IPS DF 4.7 (cell line): ENCODE measurements at regions not wholly inside any gene's neighbourhood (a gene's known extent, or its start where the extent isn't known, plus 50 kb on each side); places are given as distances from the start of the nearest gene placed in this dataset.
"Not testable (repeated sequence)": the region's sequence is repeated elsewhere in the genome, so short reads cannot be mapped to it uniquely, and the experiment has no call there.

Experiments
- DNase-seq: peaks from one replicate; pipeline ENCODE4 v3.0.0-alpha.2; 2013; ENCODE audit warnings: low spot score; ENCODE audit errors: extremely low read depth

DNA sequence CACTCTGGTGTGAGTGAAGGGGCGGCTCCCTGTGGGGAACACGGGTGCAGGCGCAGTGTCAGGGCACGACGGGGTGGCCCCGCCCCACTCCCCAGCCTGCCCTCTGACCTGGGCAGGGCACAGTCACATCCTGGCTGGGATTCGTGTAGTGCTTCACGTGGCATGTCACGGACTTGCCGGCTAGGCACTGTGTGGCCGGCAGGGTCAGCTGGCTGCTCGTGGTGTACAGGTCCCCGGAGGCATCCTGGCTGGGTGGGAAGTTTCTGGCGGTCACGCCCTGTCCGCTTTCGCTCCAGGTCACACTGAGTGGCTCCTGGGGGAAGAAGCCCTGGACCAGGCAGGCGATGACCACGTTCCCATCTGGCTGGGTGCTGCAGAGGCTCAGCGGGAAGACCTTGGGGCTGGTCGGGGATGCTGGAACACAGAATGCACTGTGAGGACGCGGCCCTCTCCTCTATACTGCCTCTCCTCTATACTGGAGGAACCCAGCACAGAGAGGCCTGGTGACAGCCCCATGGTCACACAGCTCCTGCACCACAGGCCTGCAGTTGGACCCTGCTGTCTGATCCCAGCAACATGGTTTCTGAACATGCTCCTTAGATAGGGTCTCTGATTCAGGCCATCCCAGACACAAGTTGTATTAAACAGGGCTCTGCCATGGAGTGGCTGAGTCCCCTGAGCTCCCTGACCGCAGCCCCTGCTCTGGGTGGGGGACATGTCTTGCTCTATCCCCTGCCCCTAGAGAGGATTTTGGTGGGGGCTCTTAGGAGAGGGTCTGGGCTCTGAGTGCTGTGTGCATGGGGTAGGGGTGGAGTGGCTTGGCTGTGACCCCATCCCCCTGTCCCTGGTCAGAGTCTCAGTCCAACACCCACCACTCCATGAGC, 182.1 kb downstream of the TMEM121 start:
- DNase-seq: not testable (repeated sequence)

- DNase-seq: no peak
Observed at GRCh38 chr14:105709281-105710118, 183.1 kb downstream of the TMEM121 start.

DNA sequence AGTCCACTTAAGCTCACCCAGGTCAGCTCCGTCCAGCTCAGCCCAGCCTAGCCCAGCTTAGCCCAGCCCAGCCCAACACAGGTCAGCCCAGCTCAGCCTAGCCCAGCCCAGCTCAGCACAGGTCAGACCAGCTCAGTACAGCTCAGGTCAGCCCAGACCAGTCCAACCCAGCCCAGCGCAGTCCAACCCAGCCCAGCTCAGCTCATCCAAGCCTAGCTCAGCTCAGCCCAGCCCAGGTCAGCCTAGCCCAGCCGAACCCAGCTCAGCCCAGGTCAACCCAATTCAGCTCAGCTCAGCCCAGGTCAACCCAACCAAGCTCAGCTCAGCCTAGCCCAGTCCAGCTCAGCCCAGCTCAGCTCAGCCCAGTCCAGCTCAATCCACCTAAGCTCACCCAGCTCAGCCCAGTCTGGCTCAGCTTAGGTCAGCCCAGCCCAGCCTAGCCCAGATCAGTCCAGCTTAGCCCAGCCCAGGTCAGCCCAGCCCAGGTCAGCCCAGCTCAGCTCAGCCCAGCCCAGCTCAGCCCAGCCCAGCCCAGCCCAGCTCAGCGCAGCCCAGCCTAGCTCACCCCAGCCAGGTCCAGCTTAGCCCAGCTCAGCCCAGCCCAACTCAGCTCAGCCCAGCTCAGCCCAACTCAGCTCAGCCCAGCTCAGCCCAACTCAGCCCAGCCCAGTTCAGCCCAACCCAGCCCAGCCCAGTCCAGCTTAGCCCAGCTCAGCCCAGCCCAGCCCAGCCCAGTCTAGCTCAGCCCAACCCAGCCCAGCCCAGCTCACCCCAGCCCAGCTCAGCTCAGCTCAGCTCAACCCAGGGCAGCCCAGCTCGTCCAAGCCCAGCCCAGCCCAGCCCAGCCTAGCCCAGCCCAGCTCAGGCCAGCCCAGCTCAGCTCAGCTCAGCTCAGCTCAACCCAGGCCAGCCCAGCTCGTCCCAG, 184.0 kb downstream of the TMEM121 start:
- no peak for DNase-seq

DNA sequence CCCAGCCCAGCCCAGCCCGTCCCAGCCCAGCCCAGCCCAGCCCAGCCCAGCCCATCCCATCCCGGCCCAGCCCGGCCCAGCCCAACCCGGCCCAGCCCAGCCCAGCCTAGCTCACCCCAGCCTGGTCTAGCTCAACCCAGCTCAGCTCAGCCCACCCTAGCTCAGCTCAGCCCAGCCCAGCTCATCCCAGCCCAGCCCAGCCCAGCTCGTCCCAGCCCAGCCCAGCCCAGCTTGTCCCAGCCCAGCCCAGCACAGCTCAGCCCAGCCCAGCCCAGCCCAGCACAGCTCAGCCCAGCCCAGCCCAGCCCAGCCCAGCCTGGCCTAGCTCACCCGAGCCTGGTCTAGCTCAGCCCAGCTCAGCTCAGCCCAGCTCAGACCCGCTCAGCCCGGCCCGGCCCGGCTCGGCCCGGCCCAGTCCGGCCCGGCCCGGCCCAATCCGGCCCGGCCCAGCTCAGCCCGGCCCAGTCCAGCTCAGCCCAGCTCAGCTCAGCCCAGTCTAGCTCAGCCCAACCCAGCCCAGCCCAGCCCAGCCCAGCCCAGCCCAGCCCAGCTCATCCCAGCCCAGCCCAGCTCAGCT, 184.7 kb downstream of the TMEM121 start:
- DNase-seq: no peak

- no peak for DNase-seq
Observed at GRCh38 chr14:105711841-105712460, 185.6 kb downstream of the TMEM121 start.

DNA sequence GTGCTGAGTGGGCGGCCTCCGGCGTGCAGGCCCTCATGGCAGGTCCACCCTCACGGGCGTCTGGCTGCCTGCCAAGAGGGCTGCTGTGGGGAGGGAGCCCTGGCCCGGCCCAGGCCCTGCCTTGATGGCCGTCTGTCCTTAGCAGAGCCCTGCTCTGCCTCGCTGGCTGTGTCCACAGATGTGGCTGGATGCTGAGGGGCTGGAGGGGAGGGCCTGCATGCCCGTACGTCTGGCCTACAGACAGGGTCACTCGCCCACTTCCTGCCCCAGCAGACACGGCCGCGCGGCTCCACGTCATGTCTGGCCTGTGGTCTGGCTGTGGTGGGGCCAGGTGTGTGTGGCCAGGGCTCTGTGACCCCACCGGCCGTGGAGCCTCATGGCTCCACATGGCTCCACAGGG, 186.3 kb downstream of the TMEM121 start:
- not testable (repeated sequence) for DNase-seq

GRCh38 chr14:105713160-105713559, 186.8 kb downstream of the TMEM121 start:
- not testable (repeated sequence) for DNase-seq

GRCh38 chr14:105713836-105714235, 187.5 kb downstream of the TMEM121 start:
- not testable (repeated sequence) for DNase-seq

DNA sequence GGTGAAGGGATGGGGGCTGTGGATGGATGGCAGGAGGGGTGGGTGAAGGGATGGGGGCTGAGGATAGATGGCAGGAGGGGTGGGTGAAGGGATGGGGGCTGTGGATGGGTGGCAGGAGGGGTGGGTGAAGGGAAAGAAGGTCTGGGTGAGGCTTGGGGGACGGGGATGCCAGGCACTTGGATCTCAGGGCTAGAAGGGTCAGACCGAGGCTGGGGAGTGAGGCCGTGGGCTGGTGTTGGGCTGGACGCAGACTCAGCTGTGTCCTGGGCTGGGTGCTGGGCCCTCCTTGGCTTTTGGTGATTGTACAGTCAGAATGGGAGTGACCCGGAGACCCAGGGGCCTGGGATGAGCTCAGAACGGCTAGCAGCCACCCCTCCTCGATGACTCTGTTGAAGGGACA, 192.4 kb downstream of the TMEM121 start:
- DNase-seq: not testable (repeated sequence)

- DNase-seq: not testable (repeated sequence)
Observed at GRCh38 chr14:105720106-105720505, 193.7 kb downstream of the TMEM121 start.

- not testable (repeated sequence) for DNase-seq
Observed at GRCh38 chr14:105720852-105721601, 194.6 kb downstream of the TMEM121 start.

DNA sequence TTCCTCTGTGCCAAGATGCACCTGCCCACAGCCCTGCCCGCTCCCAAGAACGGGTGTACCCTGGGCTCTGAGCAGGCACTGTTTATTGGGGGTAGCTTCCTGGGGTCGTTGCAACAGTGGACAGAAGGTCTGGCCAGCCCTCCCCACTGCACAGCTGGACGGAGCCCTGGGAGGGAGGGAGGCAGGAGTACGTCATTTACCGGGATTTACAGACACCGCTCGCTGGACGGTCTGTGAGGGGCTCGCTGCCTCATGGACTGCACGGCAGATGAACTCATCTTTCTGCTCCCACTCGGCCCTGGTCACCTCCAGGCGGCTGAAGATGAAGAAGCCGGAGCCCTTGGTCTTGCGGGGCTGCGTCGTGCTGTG, 195.2 kb downstream of the TMEM121 start:
- DNase-seq: not testable (repeated sequence)

- DNase-seq: not testable (repeated sequence)
Observed at GRCh38 chr14:105721996-105722709, 195.8 kb downstream of the TMEM121 start.

- DNase-seq: not testable (repeated sequence)
Observed at GRCh38 chr14:105723271-105723670, 196.9 kb downstream of the TMEM121 start.

- DNase-seq: not testable (repeated sequence)
Observed at GRCh38 chr14:105723776-105724175, 197.4 kb downstream of the TMEM121 start.

DNA sequence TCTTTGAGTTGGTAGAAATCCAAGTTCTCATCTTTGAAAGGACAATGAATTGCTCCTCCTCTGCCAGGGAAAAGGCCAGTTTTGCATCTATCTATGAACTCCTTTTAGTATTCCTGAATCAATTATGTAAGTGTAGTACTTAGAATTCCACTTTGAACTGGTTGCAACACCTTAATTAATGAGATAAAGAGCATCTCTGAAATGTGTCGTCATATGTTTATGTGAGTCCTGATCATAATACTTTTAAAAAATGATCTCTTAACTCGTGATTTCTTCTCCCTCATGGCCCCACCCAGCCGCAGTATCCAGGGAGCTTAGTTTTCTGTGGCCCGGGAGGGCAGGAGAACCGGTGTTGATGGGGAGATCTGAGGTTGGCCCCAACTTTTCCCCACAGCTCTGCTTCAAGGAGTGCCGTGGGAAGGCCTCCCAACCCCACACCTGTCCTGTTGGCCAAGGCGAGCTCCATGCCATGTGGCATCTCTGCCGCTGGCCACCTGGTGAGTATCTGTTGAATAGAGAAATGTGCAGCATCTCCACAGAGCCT, 203.5 kb downstream of the TMEM121 start:
- not testable (repeated sequence) for DNase-seq

DNA sequence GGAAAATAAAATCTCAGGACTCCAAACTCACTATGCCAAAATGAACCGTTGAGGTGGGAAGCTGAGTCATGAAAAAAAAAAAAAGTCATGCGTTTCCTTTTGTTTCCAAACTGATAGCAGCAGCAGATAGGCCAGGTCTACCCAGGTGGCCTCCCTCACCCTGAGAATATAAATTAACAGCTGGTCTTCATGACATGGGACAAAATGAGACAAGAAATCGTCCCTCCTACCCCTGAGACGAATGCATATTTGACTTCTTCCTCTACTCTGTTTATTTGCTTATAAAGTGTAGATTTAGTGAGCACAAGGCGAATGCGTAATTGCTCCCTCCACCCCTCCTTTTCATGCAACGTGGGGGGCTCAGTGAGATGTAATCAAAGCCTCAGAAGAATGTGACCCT, 204.3 kb downstream of the TMEM121 start:
- DNase-seq: not testable (repeated sequence)

- not testable (repeated sequence) for DNase-seq
Observed at GRCh38 chr14:105731221-105731985, 205.0 kb downstream of the TMEM121 start.
